MM.1S (cell line): ENCODE measurements at regions not wholly inside any gene's neighbourhood (a gene's known extent, or its start where the extent isn't known, plus 50 kb on each side); places are given as distances from the start of the nearest gene placed in this dataset.

ENCODE experiments used
- EZH2 ChIP-seq: fragments of 300-600 bp; sonication (generic); optimal IDR thresholded peaks from 2 replicates; pipeline ENCODE3; 2017; ENCODE audit warnings: low read depth, mild to moderate bottlenecking, antibody characterized with exemption, low read length, mixed read lengths
- EZH2phosphoT487 ChIP-seq: fragments of 300-600 bp; sonication (generic); IDR thresholded peaks from 2 replicates; pipeline ENCODE4 v1.6.1; 2018; ENCODE audit warnings: antibody characterized with exemption, low read length
- TF ChIP-seq, protein P1 (sequence below): fragments of 300-600 bp; sonication (generic); IDR thresholded peaks from 2 replicates; pipeline ENCODE4 v1.5.1; 2016; ENCODE audit warnings: antibody characterized with exemption, low read length, mixed read lengths

DNA sequence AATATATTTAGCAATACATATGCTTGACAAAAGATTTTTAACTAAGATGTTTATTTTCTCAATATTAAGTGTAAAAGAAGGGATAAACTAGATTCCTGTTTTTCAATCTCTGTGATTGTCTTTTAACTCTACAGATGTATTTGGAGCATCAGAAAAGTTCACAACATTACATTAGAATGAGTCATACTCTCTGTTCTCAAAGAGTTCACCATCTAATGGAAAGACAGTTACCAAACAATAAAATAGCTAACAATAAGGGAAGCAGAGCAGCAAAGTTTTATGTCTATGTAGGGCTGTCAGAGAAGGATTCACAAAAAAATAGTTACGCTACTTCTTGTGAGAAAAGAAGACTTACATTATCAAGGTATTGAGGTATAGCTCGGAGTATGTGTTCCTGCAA is 109.2 kb upstream of the MAP2 start:
- TF ChIP-seq, protein P1, sequence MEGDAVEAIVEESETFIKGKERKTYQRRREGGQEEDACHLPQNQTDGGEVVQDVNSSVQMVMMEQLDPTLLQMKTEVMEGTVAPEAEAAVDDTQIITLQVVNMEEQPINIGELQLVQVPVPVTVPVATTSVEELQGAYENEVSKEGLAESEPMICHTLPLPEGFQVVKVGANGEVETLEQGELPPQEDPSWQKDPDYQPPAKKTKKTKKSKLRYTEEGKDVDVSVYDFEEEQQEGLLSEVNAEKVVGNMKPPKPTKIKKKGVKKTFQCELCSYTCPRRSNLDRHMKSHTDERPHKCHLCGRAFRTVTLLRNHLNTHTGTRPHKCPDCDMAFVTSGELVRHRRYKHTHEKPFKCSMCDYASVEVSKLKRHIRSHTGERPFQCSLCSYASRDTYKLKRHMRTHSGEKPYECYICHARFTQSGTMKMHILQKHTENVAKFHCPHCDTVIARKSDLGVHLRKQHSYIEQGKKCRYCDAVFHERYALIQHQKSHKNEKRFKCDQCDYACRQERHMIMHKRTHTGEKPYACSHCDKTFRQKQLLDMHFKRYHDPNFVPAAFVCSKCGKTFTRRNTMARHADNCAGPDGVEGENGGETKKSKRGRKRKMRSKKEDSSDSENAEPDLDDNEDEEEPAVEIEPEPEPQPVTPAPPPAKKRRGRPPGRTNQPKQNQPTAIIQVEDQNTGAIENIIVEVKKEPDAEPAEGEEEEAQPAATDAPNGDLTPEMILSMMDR, result no peak
- TF ChIP-seq EZH2phosphoT487 (no peak), EZH2 (no peak)
